HG03575 (cell line): ENCODE measurements at regions not wholly inside any gene's neighbourhood (a gene's known extent, or its start where the extent isn't known, plus 50 kb on each side); places are given as distances from the start of the nearest gene placed in this dataset.
"Not testable (repeated sequence)": the region's sequence is repeated elsewhere in the genome, so short reads cannot be mapped to it uniquely, and the experiment has no call there.

ENCODE experiments used
- ATAC-seq: cut with Tn5 transposase; IDR thresholded peaks from one replicate; pipeline ENCODE4 v1.9.1; 2021; ENCODE audit not compliant: unreplicated experiment, insufficient number of reproducible peaks, low FRiP score; ENCODE audit errors: extremely low read depth

GRCh38 chr2:142722569-142722968 lies 154.9 kb upstream of the KYNU start:
- no peak for ATAC-seq

- no peak for ATAC-seq
These were observed 155.4 kb upstream of the KYNU start for GRCh38 chr2:142722086-142722485.

GRCh38 chr2:142721015-142721414 lies 156.4 kb upstream of the KYNU start:
- ATAC-seq, result no peak

GRCh38 chr2:142718576-142719155 lies 158.8 kb upstream of the KYNU start:
- no peak for ATAC-seq

GRCh38 chr2:142716463-142717242 lies 160.8 kb upstream of the KYNU start:
- ATAC-seq, result no peak

- ATAC-seq, result peak; percentile 75
These were observed 162.9 kb upstream of the KYNU start for GRCh38 chr2:142714600-142714999.

GRCh38 chr2:142710336-142710735 lies 167.1 kb upstream of the KYNU start:
- ATAC-seq, result no peak

- no peak for ATAC-seq
These were observed 170.1 kb upstream of the KYNU start for GRCh38 chr2:142707318-142707717.

GRCh38 chr2:142702397-142702796 lies 175.1 kb upstream of the KYNU start:
- not testable (repeated sequence) for ATAC-seq

GRCh38 chr2:142695350-142696257 lies 181.9 kb upstream of the KYNU start:
- ATAC-seq, result not testable (repeated sequence)

- ATAC-seq, result no peak
These were observed 183.2 kb upstream of the KYNU start for GRCh38 chr2:142694282-142694681.

GRCh38 chr2:142693171-142693950 lies 184.1 kb upstream of the KYNU start:
- no peak for ATAC-seq

- no peak for ATAC-seq
These were observed 188.4 kb upstream of the KYNU start for GRCh38 chr2:142688856-142689605.

GRCh38 chr2:142687509-142687908 lies 190.0 kb upstream of the KYNU start:
- ATAC-seq, result no peak

GRCh38 chr2:142687075-142687474 lies 190.4 kb upstream of the KYNU start:
- no peak for ATAC-seq

- no peak for ATAC-seq
These were observed 192.8 kb upstream of the KYNU start for GRCh38 chr2:142684667-142685066.

GRCh38 chr2:142682528-142682927 lies 194.9 kb upstream of the KYNU start:
- ATAC-seq, result no peak

GRCh38 chr2:142681952-142682351 lies 195.5 kb upstream of the KYNU start:
- no peak for ATAC-seq
